GM12872 (cell line): ENCODE measurements at regions not wholly inside any gene's neighbourhood (a gene's known extent, or its start where the extent isn't known, plus 50 kb on each side); places are given as distances from the start of the nearest gene placed in this dataset.

Source experiments
- TF ChIP-seq, protein P1 (sequence below): IDR thresholded peaks from 3 replicates; pipeline ENCODE4 v1.5.1; 2011; ENCODE audit warnings: low read depth, mild to moderate bottlenecking, low read length, moderate library complexity; ENCODE audit not compliant: insufficient read depth

DNA sequence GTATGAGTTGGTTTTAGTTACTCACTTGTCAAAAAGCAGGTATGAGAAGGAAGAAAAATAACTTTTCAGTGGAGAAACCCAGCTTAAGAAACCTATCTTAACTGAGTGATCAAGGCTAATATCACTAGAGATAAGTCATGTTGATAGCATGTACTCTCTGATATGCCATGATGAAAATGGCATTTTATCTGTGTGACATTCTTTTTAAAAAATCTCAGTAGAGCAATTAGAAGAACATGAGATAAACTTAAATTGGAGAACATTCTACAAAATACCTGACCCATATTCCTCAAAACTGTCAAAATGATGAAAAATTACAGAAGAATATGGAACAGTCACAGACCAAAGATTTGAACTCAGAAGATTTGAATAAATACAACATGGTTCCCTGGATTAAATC is 912.4 kb upstream of the ATXN7L3B start:
- TF ChIP-seq, protein P1, sequence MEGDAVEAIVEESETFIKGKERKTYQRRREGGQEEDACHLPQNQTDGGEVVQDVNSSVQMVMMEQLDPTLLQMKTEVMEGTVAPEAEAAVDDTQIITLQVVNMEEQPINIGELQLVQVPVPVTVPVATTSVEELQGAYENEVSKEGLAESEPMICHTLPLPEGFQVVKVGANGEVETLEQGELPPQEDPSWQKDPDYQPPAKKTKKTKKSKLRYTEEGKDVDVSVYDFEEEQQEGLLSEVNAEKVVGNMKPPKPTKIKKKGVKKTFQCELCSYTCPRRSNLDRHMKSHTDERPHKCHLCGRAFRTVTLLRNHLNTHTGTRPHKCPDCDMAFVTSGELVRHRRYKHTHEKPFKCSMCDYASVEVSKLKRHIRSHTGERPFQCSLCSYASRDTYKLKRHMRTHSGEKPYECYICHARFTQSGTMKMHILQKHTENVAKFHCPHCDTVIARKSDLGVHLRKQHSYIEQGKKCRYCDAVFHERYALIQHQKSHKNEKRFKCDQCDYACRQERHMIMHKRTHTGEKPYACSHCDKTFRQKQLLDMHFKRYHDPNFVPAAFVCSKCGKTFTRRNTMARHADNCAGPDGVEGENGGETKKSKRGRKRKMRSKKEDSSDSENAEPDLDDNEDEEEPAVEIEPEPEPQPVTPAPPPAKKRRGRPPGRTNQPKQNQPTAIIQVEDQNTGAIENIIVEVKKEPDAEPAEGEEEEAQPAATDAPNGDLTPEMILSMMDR: no peak

DNA sequence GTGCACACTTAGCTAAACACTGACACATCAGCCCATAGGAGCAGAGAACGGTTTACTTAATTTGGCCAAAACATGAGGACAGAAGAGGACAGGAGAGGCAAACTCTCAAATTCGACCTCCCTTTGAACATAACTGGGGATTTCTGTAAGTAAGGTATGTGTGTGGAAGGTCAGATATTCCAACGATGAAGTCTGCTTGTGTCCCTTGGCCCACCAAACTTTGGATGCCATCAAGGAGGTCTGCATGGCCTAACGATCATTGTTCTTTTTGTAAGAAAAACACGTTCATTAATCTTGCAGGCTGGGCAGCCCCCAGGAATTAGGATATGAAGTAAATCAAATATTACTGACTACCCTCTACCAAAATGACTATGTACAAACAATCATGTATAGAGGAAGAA is 908.5 kb upstream of the ATXN7L3B start:
- TF ChIP-seq, protein P1: no peak

DNA sequence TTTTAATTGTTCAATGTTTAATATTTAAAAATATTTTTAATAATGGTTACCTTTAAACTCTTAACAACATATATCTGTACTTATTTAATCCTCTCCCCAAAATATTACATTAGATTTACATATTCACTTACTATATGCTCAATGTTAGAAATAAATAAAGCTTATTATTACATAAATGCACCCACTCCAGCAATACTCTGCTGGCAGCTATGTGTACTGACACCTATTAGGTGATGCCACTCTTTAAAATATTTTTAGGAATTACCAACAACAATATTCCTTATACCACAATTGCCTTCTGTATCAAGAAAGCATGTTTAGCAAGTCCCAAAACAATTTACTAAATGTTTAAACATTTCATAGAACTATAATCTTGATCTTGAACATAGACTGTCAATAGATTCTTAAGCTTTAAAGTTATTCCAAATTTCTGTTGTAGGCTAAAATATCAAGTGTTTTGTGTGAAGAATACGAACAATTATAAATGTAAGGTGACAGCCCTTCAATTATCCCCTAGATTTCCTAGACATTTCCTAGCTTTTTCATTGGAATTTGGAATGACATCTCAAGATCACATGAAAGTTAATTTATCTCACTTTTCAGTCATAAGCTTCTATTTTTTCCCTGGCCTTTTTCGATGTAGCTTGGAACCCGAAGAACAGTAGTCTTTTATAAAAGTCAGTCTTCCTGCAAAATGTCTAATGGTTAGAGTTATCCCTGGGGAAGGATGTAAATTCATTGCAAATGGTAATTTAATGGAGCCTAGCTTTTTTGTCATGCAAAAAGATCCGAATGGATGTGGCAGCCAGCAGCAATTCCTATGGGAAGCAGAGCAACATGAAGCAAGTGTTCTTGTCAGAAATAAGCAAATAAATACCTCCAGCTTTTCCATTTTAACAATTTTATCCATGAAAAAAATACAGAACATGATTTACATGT is 907.5 kb upstream of the ATXN7L3B start:
- TF ChIP-seq, protein P1: no peak

DNA sequence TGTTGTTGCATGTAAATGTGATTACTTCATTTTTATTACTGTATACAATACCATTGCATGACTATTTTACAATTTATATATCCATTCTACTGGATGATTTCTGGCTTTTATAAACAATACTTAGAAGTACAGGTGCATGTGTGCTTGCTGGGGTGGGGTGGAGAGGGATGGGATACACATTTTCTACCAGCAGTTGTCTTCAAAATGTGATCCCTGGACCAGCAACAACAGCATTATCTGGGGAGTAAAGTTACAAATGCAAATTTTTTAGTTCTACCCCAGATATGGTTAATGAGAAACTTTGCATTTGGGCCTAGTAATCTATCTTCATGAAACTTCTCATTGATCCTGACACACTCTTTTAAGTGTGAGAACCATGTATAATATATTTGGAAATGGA is 905.4 kb upstream of the ATXN7L3B start:
- TF ChIP-seq, protein P1: no peak

DNA sequence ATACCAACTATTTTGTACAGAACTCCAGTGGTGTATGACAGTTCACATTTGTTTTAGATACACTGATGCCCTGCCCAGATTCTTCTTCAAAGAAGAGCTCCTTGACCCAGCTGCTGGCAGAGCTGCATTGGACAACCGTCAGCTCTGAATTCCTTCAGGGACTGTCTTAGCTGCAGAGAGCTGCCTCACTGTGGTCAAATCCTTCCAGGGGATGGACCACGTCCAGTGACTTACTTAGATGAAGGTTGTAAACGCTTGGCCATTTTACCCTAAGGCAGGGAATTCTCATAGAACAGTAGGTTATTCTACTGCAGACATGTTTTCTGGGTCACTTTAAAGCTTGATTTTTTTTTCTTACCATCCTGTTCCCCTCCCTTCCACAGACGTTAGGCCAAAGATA is 905.0 kb upstream of the ATXN7L3B start:
- TF ChIP-seq, protein P1: no peak

DNA sequence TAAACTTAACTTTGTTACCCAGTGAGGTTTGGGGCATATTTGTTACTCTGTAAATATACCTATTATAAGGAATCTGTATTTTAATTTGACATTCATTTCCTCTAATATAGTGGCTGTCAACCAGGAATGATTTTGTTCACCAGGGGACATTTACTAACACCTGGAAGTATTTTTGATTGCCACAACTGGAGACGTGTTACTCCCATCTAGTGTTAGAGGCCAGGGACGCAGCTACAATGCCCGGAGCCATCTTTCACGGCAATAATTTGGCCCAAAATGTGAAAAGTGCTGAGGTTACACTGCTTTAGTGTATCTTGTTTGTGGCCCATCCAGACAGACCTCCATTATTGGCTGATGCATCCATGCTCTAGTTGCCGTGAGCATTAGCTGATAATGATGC is 881.3 kb upstream of the ATXN7L3B start:
- TF ChIP-seq, protein P1: no peak

DNA sequence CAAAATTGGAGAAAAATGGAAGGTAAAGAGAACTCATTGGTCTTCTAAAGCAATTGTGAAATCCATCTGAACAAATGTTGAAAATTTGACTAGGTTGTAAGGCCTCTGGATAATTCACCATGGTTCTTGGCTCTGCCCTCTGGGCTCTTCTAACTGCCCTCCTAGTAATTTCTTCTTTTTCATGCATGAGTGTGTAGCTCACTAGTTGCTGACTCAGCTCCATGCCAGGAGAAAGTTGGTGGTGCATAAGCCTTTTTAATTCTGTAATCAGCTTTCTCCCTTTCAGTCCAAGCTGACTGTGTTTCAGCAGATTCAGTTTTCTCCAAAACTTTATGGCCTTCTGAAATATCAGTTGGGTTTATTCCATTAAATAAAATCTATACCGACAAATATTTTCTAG is 877.8 kb upstream of the ATXN7L3B start:
- TF ChIP-seq, protein P1: no peak
